ENCODE measurements at regions not wholly inside any gene's neighbourhood (a gene's known extent, or its start where the extent isn't known, plus 50 kb on each side); places are given as distances from the start of the nearest gene placed in this dataset.

GRCh38 chr4:114494246-114494803, 104.3 kb upstream of the UGT8 start:
- H3K27ac ChIP-seq, result no peak overlapping the region
- H3K27me3 ChIP-seq, result no peaks in the 10 kb centered on the region
- ATAC-seq (ENCODE audit: low FRiP score in 2 of 2) (no peak), DNase-seq (no peak)
- 61 to 71% methylated on average over 2 of the region's 2 CpGs for WGBS, 2 donors
- TF ChIP-seq POLR2AphosphoS5 (IDR thresholded peaks at IDR 0.05) (no peak), POLR2A (IDR thresholded peaks at IDR 0.05) (no peak), CTCF (IDR thresholded peaks at IDR 0.05) (no peak), EP300 (IDR thresholded peaks at IDR 0.05) (no peak)
- H3K9me3 ChIP-seq, result no peaks in the 10 kb centered on the region
- no peak overlapping the region for H3K4me3 ChIP-seq
- H3K4me1 ChIP-seq, result no peaks in the 10 kb centered on the region
- no peaks in the 10 kb centered on the region for H3K36me3 ChIP-seq

GRCh38 chr4:114495471-114495928, 103.1 kb upstream of the UGT8 start:
- DNase-seq (no peak), ATAC-seq (ENCODE audit: low FRiP score in 2 of 2) (no peak)
- Histone ChIP-seq H3K27ac (no peak overlapping the region), H3K9me3 (no peaks in the 10 kb centered on the region), H3K4me1 (no peaks in the 10 kb centered on the region), H3K27me3 (no peaks in the 10 kb centered on the region), H3K4me3 (no peak overlapping the region), H3K36me3 (no peaks in the 10 kb centered on the region)
- TF ChIP-seq POLR2A (IDR thresholded peaks at IDR 0.05), result no peak
- TF ChIP-seq CTCF (IDR thresholded peaks at IDR 0.05), result no peak
- WGBS, 2 donors, result 62 to 70% methylated on average over 8 of the region's 8 CpGs

- Histone ChIP-seq H3K9me3 (no peaks in the 10 kb centered on the region), H3K27me3 (no peaks in the 10 kb centered on the region), H3K27ac (no peak overlapping the region), H3K4me1 (no peaks in the 10 kb centered on the region), H3K4me3 (no peak overlapping the region), H3K36me3 (no peaks in the 10 kb centered on the region)
- no peak for DNase-seq
- ATAC-seq (ENCODE audit: low FRiP score in 2 of 2), result no peak
- TF ChIP-seq CTCF (IDR thresholded peaks at IDR 0.05), result no peak
- no peak for TF ChIP-seq POLR2A (IDR thresholded peaks at IDR 0.05)
- TF ChIP-seq EP300 (IDR thresholded peaks at IDR 0.05), result no peak
- TF ChIP-seq POLR2AphosphoS5 (IDR thresholded peaks at IDR 0.05), result no peak
These were observed 101.5 kb upstream of the UGT8 start for GRCh38 chr4:114497116-114497515.

GRCh38 chr4:114509340-114509739, 89.3 kb upstream of the UGT8 start:
- DNase-seq (no peak), ATAC-seq (ENCODE audit: low FRiP score in 2 of 2) (no peak)
- H3K27me3 ChIP-seq, result no peaks in the 10 kb centered on the region
- H3K36me3 ChIP-seq, result no peaks in the 10 kb centered on the region
- H3K4me1 ChIP-seq, result no peaks in the 10 kb centered on the region
- H3K9me3 ChIP-seq, result no peaks in the 10 kb centered on the region
- TF ChIP-seq POLR2AphosphoS5 (IDR thresholded peaks at IDR 0.05), result no peak
- TF ChIP-seq CTCF (IDR thresholded peaks at IDR 0.05), result no peak
- no peak overlapping the region for H3K27ac ChIP-seq
- H3K4me3 ChIP-seq, result no peak overlapping the region

- Histone ChIP-seq H3K27ac (no peak overlapping the region), H3K36me3 (no peaks in the 10 kb centered on the region), H3K27me3 (no peaks in the 10 kb centered on the region), H3K4me3 (no peak overlapping the region), H3K9me3 (no peaks in the 10 kb centered on the region), H3K4me1 (no peaks in the 10 kb centered on the region)
- ATAC-seq (ENCODE audit: low FRiP score in 2 of 2) (no peak), DNase-seq (no peak)
- TF ChIP-seq POLR2AphosphoS5 (IDR thresholded peaks at IDR 0.05) (no peak), EP300 (IDR thresholded peaks at IDR 0.05) (no peak), POLR2A (IDR thresholded peaks at IDR 0.05) (no peak), CTCF (IDR thresholded peaks at IDR 0.05) (no peak)
- 78 to 85% methylated on average over 3 of the region's 3 CpGs for WGBS, 2 donors
These were observed 85.9 kb upstream of the UGT8 start for GRCh38 chr4:114512595-114513295.

Measured in upper lobe of left lung (tissue), 6 donors.